ENCODE measurements at regions not wholly inside any gene's neighbourhood (a gene's known extent, or its start where the extent isn't known, plus 50 kb on each side); places are given as distances from the start of the nearest gene placed in this dataset.
"Not testable (repeated sequence)": the region's sequence is repeated elsewhere in the genome, so short reads cannot be mapped to it uniquely, and the experiment has no call there.

DNA sequence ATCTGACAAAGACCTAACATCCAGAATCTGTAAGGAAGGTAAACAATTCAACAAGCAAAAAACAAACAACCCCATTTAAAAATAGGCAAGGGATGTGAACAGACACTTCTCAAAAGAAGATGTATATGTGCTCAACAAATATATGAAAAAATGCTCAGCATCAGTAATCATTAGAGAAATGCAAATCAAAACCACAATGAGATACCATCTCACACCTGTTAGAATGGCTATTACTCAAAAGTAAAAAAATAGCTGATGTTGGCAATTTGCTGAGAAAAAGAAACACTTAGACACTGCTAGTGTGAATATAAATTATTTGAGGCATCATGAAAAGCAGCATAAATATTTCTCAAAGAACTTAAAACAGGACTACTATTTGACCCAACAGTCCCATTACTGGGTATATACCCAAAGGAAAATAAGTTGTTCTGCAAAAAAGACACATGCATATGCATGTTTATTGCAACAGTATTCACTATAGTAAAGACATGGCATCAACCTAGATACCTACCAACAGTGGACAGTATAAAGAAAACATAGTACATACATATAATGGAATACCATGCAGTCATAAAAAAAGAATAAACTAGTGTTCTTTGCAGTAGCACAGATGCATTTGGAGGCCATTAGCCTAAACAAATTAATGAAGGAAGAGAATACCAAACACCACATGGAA is 980.1 kb downstream of the KCNMA1 start:
- no peak for DNase-seq

DNA sequence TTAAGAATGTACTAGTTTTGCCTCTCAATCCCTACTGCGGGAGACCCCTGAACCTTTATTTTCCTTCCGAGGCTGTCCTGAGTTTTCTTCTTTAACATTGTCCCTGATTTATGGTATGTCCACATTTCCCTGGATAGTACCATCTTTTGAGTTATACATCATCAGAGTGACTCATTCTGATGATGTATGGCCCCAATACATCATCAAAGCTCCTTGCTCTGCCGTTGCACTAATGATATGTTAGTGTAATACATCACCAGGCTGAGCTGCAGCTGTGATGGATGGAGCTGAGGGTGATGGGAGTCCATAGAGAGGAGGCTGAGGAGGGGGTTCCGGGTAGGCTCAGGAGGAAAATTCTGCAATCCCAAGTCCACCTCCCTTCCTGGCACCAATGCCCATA is 986.5 kb downstream of the KCNMA1 start:
- no peak for DNase-seq

DNA sequence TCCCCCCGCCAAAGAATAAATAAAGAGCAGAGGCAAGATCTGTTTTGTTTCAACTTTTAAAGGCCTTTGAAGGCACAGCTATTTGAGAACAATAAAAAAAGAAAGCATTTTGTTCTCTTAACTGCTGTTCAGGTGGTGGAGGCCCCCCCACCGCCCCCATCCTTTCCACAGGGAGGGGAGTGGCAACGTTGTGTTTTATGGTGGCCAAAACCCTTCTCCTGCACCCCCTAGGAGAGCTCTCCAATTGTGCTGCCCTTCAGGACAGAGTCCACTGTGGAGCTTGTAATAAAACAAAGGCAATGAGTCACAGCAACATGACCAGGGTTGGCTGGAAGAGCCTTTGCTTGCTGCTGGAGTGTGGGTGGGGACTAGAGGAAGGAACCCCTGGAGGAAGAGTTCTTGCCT is 987.9 kb downstream of the KCNMA1 start:
- DNase-seq, result peak; percentile 51

DNA sequence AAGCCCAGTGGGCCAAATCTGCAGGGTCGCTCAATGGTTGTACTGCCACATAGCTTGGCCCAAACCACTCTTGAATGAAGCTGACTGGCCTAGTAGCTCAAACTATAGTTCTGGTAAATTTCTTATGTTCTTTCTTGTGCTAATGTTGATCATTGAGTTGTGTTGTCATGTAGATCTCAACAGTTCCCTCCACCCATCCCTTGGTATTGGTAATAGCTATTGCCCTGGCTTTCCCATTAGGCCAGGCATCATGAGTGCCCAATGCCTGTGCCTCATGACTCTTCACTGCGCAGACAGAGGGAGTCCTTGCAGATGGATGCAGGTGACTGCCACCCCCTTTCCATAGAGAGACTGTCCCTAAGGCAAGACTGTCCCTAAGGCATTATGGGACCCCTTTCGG is 988.4 kb downstream of the KCNMA1 start:
- no peak for DNase-seq

DNA sequence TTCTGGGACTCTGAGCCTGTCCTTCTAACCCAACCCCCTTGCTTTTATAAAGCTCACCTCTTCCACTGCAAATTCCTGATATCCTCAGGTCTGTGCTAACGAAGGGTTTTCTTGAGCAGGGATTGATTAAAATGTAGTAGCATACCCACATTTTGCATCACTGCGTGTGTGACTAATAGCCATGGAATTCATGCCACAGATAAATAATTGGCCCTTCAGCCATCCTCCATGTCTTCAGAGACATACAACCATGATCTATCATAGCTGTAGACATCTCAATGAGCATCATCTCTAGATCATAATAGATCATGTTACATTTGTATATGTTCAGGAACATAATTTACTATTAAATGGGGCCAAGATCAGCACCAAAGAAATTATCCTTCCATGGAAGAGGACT is 990.3 kb downstream of the KCNMA1 start:
- DNase-seq, result no peak

DNA sequence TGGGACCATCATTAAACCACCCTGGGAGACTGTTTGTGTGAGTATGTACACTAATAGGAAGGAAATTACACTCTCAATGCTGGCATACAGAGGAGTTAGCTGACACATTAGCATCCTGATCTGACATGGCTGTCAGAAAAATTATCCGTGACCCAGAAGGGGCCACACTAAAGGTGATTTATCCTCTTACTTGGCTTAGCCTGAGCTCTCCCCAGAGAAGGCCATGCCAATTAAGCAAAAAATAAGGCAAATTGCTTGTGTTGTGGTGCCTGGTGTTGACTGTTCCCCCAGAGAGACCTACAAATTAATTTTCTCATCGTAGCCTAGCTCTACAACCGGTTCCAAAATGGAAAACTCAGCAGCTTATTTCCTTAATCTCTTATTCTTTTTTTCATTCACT is 992.3 kb downstream of the KCNMA1 start:
- no peak for DNase-seq

DNA sequence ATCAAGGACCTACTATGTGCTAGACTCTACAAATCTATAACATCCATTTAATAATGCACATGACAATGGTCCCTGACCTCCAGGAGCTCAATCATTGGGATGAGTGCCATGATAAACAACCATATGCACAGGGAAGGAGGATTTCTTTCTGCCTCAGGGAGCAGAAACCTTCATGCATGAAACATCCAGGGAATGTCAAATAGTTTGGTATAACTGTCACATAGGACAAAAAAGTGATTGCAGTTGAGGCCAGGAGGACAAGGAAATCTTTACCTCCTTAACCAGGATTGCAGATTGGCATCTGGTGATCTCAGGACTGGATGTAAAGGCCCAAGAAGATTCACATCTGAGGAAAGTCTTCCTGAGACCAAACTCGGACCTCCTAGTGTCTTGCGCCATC is 993.1 kb downstream of the KCNMA1 start:
- no peak for DNase-seq

DNA sequence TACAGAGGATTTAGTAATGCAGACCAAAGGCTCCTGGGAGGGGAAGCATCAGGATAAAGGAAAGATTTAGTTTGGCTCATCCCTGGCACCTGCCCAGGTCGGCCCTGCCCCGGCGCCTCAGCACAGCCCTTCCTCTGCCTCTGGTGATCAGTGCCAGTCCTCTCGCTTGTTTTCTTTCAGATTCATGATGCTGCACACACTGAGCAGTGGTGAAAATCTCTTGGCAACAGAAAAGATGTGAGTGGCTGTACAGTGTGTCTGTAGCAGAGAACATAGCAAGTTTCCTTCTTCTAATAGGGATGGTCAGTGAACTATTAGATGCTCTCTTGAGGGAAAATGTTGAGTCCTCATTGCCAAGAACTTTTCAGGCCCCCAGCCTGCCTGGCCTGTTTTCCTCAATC is 994.1 kb downstream of the KCNMA1 start:
- DNase-seq, result no peak

DNA sequence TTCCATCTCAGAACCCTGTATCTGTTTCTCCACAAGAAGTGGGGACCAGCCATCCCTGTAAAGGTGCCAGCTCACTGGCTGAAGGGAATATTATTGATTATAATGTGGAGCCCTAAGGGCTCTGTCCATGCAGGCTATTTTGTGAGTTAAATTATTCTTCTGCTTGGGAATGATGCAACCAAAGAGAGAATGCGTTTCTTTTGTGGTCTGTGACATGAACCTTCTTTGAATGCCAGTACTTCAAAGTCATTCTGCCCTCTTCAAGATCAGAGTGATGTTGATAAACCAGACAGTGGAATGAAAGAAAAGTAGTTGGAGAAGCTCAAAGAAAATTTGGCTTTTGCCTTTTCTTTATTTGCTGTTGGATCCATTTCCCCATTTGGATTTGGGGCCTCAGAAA is 995.2 kb downstream of the KCNMA1 start:
- no peak for DNase-seq

DNA sequence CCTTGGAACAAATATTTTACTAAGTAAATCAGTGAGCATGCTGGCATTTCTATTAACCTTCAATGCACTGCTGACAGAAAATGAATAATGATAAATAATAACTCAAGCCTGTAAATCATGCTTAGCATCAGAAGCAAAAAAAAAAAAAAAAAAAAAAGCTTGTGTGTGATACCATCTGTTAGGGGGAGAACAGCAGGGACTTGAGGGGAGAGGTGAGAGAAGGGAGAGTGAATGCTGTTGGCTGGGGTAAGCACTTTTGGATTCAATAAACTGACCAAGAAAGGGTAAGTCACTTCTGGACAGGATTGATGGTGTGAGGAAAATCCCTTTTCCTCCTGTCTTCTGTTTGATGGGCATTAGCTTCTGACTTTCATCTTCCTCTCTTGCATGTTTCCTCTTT is 996.4 kb downstream of the KCNMA1 start:
- no peak for DNase-seq

DNA sequence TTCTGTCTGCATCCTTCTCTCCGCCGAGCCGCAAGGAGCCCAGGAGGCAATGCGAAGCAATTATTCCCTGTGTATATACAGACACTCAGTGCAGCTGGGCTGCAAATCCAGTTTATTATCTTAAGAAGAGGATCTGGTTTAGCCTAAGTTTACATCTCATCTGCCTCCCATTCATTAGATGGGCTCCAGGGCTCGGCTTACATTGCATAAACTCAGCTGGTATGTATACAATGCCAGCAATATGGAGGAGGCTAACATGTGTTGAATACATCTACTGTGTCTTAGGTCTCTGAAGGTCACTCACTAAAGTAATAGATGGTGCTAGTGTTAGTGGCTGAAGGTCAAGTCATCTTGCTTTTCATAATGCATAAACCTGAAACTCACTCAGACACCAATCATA is 996.8 kb downstream of the KCNMA1 start:
- DNase-seq, result no peak

DNA sequence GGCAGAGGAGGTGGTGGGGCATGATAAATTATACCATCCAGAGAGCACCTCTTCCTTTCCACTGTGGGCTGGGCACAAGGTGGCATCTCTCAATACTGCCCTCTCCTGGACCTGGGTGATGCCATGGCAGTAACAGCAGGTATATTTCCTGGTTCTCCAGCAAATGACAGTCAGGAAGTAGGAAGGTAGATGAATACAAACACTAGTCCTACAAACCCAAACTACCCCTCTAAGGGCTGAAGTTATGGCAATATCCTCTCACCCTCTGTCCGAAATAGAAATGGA is 1004.9 kb downstream of the KCNMA1 start:
- peak; percentile 3 for DNase-seq

DNA sequence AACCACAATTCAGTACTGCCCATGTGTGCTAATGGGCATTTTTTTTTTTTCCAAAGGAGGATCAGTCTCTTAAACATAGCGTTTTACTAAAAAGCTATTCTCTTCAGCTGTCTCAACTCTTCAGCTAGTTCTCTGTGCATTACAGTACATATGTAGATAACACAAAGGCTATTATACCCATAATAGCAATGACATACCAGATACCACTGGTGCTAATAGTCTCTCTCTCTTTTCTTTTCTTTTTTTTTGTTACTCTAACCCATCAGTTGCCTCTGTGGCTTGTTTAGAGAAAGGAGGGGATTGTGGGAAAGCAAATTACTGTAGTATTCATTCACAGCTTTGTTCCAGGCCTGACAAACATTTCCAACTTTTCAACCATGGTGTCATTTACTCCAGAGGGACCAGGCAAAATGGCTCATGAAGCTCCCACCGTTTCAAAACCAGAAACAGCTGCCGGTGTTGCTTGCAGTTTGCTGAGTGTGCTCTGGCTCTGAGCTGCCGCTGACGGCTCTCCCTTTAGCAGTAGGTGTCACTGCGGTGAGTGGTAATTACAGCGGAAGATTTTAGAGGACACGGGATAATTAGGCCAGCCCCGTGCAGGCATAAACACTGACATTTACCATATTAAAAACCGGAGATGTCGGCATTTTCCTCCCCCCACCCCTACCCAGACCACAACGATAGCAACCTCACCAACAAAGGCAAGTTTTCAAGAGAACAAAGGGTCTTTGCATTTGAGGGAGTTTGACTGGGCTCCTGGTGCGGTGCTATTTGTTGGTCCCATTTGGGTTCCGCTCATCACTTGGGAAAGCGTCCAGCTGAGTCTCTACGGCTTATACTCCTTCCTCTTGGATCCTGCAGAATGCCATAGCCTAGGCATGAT is 1005.5 kb downstream of the KCNMA1 start:
- DNase-seq, result no peak

DNA sequence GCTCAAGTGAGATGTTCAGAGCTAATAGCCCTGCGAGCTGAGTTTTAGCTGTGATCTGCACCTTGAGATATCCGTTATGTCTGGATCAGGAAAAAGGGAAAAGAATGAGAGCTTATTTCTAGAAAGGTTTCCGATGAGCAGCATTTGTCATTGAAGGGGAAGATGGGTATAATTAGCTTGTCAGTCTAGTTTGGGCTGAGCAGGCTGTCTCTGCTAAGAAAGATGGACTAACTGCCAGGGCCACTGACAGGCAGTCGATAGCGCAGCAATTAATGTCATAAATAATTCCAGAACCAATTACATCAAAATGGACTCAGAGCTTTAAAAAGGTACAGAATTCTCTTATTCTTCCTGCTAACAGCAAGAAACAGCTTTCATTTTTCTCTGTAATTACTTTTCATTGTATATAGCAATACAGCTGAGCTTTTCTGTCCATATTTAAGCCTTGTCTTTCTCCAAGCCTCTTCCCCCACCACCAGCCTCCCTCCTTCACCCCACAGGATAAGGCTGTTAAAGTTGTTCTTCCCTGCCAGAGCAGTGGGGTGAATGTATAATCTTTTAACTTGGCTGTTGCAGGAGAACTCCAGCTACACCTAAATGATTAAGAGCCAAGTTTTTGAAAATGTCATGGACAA is 1006.5 kb downstream of the KCNMA1 start:
- DNase-seq, result no peak

DNA sequence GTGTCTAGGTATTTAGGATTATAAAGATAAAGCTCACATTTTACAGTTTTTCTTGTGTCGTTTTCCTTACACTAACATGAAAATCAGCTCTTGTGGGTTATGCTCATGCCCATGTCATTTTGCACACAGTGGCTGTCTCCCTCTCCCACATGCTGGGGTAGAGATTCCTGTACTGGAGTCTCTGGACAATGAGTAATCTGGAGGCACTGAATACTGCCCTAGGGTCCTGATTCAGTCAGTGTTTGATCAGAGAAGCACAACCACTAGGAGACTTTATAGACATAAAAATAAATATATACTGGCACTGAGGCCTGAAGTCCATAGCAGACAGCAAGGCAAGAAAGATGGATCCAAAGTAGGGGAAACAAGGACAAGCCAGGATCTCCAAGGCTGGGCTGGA is 1008.8 kb downstream of the KCNMA1 start:
- DNase-seq, result no peak

DNA sequence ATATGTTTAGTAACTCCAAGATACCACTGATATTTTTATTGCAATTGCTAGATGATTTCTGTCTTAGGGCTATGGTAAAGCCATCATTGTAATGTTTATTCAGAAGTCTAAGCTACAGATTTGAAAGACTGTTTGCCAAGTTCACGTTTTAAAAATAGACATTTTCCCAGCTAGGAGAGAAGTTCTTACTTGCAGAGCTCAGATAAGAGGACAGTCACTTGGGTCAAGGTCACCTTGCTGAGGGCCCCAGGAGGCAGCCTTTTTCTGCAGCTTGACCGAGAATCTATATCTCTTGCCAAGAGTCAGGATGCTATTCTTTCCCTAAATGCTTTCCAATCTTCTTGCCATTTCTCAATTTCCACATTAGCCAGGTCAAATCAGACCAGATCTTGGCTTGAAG is 1011.2 kb downstream of the KCNMA1 start:
- DNase-seq, result no peak

DNA sequence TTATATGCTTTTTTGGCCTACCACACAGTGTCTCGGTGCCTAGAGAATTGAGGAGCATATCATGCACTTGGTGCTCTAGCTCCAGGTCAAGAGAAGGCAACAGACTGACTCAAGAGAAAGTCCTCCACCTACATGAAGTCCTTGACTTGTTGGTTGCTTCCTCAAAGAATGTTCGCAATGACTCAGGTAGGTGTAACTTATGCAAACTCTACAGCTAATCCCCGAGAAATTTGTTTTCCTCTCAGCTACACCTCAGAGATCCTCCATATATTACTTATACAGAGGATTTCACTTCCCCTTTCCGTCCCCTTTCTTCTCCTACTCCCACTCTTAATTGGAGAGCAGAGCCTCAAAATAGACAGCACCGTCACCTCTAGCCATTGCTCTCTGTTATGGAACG is 1013.1 kb downstream of the KCNMA1 start:
- peak; percentile 23 for DNase-seq

DNA sequence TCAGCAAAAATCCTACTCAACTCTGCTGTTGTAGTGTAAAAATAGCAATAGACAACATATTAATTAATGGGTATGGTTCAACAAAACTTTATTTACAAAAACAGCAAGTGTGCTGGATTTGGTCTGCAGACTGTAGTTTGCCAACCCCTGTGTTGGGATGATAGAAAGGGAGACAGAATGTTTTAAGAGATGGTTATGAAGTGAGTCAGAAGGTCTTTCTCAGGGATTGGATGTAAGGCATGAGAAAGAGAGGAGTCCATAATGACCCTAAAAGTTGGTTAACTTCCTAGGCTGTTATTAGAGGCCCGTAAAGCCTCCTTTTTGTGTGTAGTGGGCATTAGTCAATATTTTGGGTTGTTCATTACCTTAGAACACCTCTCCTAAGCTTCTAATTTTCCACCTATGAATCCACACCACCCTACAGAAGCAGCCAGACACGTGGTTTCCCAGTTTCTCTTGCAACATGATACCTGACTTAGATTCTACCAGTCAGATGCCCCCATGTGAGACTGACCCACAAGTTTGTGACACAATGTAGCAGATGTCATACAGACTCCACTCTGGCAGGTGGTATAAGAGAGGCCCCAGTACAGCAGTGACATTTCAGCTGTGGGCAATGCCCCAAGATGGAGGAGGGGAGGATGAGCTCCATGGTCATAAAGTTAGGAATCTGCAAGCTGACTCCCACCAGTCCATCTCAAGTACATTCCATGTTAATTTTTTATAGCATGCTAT is 1015.6 kb downstream of the KCNMA1 start:
- DNase-seq, result no peak

DNA sequence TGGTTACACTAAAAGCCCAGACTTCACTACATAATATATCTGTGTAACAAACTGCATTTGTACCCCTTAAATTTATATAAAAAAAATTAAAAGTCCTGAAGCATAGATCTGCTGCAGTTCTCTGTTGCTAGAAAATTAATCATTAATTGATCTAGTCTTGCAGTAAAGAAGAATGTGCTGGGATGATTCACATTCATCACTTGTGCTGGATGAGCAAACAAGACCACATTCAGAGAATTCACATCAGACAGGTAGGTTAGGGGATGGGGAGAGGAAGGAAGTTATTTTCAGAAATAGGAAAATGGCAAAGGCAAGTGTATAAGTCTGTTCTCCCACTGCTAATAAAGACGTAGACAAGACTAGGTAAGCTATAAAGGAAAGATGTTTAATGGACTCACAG is 1019.0 kb downstream of the KCNMA1 start:
- no peak for DNase-seq

DNA sequence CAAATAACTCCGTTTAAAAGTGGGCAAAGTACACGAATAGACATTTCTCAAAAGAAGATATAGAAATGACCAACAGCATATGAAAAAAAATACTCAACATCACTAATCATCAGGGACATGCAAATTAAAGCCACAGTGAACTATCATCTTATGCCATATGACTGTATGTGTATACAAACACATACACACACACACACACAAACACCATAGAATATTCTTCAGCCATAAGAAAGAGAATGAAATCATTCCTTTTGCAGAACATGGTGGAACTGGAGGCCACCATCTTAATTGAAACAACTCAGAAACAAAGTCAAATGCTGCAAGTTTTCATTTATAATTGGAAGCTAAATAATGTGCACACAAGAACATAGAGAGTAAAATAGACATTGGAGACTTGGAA is 1019.4 kb downstream of the KCNMA1 start:
- no peak for DNase-seq

DNA sequence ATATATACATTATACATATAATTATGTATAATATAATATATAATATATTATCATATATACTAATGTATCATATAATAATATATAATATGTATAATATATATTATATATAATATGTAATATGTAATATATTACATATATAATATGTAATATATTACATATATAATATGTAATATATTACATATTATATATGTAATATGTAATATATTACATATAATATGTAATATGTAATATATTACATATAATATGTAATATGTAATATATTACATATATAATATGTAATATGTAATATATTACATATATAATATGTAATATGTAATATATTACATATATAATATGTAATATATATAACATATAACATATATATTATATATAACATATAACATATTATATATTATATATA is 1020.9 kb downstream of the KCNMA1 start:
- DNase-seq, result not testable (repeated sequence)

DNA sequence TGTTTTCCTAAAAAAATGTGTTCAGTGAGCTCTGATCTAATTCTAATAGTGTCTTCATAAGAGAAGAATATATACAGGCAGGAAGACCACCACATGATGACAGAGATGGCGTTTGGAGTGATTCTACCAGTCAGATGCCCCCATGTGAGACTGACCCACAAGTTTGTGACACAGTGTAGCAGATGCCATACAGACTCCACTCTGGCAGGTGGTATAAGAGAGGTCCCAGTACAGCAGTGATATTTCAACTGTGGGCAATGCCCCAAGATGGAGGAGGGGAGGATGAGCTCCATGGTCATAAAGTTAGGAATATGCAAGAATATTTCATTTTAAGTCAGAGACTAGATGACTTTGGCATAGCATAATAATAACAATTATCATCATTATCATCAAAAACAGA is 1022.6 kb downstream of the KCNMA1 start:
- no peak for DNase-seq

Measured in suppressor macrophage treated with lipopolysaccharide for 4 hours (primary cell).